HG03159 (cell line): ENCODE measurements at regions not wholly inside any gene's neighbourhood (a gene's known extent, or its start where the extent isn't known, plus 50 kb on each side); places are given as distances from the start of the nearest gene placed in this dataset.
"Not testable (repeated sequence)": the region's sequence is repeated elsewhere in the genome, so short reads cannot be mapped to it uniquely, and the experiment has no call there.

Experiments
- ATAC-seq: cut with Tn5 transposase; IDR thresholded peaks from one replicate; pipeline ENCODE4 v1.9.1; 2021; ENCODE audit warnings: mild to moderate bottlenecking, moderate library complexity; ENCODE audit not compliant: unreplicated experiment

- ATAC-seq: not testable (repeated sequence)
Measured at GRCh38 chr6:104676679-104677078, 183.0 kb downstream of the HACE1 start.

DNA sequence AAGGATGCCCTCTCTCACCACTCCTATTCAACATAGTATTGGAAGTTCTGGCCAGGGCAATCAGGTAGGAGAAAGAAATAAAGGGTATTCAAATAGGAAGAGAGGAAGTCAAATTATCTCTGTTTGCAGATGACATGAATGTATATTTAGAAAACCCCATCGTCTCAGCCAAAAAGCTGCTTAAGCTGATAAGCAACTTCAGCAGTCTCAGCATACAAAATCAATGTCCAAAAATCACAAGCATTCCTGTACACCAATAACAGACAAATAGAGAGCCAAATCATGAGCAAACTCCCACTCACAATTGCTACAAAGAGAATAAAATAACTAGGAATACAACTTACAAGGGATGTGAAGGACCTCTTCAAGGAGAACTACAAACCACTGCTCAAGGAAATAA, 184.6 kb downstream of the HACE1 start:
- ATAC-seq: not testable (repeated sequence)

DNA sequence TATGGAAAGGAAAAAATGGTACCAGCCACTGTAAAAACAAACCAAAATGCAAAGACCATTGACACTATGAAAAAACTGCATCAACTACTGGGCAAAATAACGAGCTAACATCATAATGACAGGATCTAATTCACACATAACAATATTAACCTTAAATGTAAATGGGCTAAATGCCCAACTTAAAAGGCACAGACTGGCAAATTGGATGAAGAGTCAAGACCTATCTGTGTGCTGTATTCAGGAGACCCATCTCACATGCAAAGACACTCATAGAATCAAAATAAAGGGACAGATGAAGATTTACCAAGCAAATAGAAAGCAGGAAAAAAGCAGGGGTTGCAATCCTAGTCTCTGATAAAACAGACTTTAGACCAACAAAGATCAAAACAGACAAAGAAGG, 186.6 kb downstream of the HACE1 start:
- ATAC-seq: not testable (repeated sequence)

DNA sequence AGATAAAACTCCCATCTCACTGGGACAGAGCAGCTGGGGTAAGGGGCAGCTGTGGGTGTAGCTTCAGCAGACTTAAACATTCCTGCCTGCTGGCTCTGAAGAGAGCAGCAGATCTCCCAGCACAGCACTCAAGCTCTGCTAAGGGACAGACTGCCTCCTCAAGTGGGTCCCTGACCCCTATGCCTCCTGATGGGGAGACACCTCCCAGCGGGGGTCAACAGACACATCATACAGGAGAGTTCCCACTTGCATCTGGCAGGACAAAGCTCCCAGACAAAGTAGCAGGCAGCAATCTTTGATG, 188.2 kb downstream of the HACE1 start:
- ATAC-seq: not testable (repeated sequence)

DNA sequence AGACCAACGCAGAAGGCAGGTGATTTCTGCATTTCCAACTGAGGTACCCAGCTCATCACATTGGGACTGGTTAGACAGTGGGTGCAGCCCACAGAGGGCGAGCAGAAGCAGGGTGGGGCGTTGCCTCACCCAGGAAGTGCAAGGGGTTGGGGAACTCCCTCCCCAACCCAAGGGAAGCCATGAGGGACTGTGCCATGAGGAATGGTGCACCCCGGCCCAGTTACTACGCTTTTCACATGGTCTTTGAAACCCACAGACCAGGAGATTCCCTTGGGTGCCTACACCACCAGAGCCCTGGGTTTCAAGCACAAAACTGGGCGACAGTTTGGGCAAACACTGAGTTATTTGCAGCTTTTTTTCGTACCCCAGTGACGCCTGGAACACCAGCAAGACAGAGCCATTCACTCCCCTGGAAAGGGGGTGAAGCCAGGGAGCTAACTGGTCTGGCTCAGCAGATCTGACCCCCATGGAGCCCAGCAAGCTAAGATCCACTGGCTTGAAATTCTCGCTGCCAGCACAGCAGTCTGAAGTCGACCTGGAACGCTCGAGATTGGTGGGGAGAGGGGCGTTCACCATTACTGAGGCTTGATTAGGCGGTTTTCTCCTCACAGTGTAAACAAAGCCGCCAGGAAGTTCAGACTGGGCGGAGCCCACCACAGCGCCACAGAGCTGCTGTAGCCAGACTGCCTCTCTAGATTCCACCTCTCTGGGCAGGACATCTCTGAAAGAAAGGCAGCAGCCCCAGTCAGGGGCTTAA, 188.7 kb downstream of the HACE1 start:
- ATAC-seq: not testable (repeated sequence)

DNA sequence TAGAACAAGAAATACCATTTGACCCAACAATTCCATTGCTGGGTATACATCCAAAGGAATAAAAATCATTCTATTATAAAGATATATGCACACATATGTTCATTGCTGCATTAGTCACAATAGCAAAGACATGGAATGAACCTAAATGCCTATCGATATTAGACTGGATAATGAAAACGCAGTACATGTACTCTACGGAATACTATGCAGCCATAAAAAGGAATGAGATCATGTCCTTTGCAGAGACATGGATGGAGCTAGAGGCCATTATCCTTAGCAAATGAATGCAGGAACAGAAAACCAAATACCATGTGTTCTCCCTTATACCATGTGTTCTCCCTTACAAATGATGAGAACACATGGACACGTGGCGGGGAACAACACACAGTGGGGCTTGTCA, 190.2 kb downstream of the HACE1 start:
- no peak for ATAC-seq

DNA sequence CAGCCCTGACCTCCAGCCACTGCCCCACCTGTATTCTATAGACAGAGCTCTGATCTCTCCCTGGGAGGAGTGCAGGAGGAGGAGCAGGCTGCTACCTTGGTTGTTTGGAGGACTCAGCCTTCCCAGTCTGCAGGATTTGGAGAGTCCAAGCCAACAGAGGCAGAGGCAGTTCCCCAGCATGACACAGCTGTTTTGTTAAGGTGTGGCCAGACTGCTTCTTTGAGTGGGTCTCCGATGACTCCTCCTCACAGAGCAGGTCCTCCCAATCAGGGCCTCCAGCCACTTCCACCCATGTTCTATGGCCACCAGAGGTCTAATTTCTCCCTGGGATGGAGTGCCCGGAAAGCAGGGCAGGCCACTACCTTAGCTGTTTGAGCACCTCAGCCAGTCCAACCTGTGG, 203.5 kb downstream of the HACE1 start:
- ATAC-seq: no peak

GRCh38 chr6:104653781-104654180, 205.9 kb downstream of the HACE1 start:
- ATAC-seq: no peak

DNA sequence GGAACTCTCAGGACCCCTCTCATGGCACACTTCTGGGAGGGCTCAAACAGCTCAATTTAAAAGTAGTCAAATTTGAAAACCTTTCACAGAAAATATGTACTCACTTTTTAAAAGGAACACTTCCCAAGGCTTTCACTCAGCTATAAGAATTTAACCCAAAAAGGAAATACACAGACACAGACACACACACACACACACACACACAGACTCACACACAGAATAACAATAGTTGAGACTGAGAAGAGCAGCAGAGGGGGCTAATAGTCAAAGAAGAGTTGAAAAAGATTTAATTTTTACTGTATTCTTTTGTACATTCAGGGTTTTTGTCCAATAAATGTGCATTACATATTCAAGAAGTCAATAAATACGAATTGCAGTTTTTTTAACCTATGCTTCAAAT, 211.4 kb downstream of the HACE1 start:
- no peak for ATAC-seq

DNA sequence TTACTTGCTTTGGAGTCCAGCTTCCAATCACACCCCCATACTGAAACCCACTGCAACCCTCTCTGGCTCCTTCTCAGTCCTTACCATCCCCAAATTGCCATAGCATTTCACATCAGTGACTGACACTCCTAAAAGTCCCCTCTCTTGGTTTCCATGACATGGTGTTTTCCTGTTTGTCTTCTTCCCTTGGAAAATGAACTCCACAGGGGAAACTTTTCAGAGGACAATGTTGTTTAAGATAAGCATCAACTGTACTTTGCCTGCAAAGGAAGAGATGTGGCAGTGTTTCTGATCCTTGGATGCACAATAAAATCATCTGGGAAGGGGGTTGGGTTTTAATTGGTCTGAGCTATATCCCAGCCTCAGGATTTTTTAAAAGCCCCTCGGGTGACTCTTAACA, 214.9 kb downstream of the HACE1 start:
- ATAC-seq: no peak

DNA sequence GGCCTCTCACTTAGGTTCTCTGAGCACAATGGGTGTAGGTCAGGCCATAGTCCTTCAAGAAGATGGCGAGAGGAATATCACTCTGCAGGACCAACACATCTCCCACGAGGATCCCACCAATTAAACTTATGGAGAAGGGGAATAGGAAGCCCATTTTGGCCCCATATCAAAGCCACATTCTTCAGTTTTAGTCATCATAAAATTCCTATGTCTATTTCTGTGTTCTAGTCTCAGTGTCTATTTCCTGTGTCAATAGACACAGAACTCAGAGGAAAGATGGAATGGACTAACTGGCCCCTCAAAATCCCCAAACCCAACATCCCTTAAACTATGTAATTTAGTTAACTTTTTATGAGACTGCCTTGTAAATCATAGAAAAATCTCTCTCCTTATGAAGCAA, 216.8 kb downstream of the HACE1 start:
- no peak for ATAC-seq

DNA sequence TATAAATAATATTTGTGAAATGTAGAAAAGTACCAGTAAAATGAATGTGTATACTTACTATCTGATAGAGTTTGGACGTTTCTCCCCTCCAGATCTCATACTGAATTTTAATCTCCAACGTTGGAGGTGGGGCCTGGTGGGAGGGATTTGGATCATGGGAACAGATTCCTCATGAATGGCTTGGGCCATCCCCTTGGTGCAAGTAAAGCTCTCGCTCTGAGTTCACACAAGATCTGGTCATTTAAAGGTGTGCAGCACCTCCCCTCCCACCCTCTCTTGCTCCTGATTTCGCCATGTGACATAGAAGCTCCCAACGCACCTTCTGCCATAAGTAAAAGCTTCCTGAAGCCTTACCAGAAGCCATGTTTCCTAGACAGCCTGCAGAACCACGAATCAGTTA, 219.0 kb downstream of the HACE1 start:
- no peak for ATAC-seq

- no peak for ATAC-seq
Measured at GRCh38 chr6:104640150-104640700, 219.5 kb downstream of the HACE1 start.

DNA sequence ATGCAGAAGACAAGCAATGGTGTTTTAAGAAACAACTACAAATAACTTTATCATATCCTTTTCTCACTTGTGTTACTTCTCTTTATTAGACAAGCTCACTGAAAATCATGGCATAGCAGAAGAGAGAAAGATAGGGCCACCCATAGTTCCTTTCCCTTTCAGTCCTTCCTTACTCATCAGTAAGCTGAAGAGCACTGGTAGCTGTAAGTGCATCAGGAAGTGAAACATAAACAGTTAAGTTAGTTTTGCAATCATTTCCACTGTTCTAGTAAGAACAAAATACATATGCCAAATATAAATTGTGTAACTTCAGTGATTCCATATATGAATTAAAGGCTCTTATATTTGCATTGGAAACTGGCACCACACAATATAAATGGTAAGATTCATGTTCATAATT, 220.1 kb downstream of the HACE1 start:
- peak; percentile 97 for ATAC-seq

DNA sequence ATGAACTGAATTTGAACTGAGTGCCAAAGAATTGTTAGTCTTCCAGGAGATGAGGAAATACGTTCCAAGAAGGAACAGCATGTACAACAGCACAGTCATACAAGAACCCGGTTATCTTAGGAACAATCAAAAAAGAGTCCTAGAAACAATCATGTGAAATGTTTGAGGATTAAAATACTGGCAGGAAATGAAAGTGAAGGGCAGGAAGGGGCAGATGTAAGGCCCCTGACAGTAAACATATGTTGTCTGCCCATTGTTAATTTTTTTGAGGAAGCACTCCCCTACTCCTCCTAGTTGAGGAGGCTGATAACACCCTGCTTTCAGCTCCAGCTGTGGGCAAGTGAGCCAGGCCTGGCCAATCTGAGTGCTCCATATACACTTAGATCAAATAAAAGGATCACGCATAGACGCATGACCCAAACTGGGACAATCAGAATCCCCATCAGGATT, 220.9 kb downstream of the HACE1 start:
- ATAC-seq: no peak

GRCh38 chr6:104633125-104633524, 226.6 kb downstream of the HACE1 start:
- no peak for ATAC-seq

- no peak for ATAC-seq
Measured at GRCh38 chr6:104632588-104632987, 227.1 kb downstream of the HACE1 start.

- ATAC-seq: no peak
Measured at GRCh38 chr6:104630955-104631354, 228.8 kb downstream of the HACE1 start.

- ATAC-seq: no peak
Measured at GRCh38 chr6:104630522-104630921, 229.2 kb downstream of the HACE1 start.

GRCh38 chr6:104629826-104630225, 229.9 kb downstream of the HACE1 start:
- ATAC-seq: no peak

GRCh38 chr6:104625536-104625935, 234.2 kb downstream of the HACE1 start:
- ATAC-seq: no peak

DNA sequence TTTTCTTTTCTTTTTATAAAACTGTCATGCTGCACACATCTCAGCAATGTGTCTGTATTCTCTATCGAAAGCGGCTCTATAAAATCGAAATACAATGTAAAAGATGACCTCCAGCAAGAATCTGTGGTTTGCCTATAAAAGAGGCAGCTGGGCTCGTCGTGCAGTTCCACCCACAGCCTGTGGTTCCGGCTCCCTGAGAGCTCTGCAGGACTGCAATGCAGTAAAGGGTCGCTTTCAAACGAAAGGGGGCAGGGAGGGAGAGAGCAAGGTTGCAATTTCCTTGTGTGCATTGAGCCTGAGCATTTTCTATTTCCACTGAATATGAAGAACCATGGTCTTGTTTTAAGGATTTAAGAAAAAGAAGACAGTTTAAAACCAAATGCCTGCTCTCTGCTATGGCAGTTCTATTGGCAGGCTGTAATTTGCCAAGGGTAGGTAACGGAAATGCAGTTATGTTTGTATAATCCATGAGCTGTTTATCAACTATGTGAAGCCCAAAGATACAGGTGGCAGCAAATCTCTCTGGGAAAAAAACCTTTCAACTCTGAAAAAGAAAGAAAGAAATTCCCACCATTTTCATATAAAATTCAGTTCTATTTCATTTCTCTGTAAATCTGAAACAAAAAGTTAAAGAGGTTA, 236.5 kb downstream of the HACE1 start:
- ATAC-seq: no peak
